ENCODE measurements at regions not wholly inside any gene's neighbourhood (a gene's known extent, or its start where the extent isn't known, plus 50 kb on each side); places are given as distances from the start of the nearest gene placed in this dataset.
"Not testable (repeated sequence)": the region's sequence is repeated elsewhere in the genome, so short reads cannot be mapped to it uniquely, and the experiment has no call there.

DNA sequence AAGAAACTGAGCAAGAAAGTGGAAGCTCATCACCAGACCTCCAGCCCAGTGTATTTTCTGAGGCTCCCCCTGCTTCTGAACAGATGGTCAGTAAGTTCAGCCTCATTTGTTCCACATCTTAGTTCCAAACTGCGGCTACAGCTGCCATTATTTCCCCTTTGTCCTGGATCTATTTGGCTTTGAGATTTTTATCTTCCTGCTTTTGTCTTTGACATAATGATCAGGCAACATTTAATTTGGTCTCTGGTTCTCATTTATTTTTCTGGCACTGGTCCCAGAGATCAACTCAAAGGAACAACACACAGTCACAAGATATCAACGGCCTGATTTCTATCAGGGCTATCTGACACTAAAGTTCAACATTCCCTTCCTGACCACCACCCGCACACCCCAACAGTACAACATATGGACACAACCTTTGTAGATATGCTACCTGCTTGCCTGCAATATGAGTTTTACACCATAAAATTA is 137.5 kb downstream of the FAM76B start:
- no peak for DNase-seq (ENCODE audit: low read depth)

DNA sequence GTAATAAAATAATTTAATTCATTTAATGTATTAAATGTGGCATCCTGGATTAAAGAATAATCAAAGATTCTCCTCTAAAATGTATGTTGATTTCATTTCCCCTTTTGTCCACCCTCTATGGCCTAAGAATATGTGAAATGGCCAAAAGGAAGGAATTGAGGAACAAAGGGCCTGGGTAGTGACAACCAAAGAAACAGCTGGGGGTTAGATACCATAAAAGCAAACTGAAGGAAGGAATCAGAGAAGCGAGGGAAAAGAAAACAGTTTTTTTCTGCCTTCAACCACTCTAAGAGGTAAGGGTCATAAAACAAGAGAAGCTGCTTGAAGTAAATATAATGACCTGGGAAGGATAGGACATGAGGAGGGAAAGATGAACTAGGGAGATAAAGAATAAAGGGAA is 139.3 kb downstream of the FAM76B start:
- DNase-seq (ENCODE audit: low read depth): no peak

GRCh38 chr11:95647871-95648270 is 141.7 kb downstream of the FAM76B start:
- no peak for DNase-seq (ENCODE audit: low read depth)

- DNase-seq (ENCODE audit: low read depth): no peak
Observed at GRCh38 chr11:95647355-95647754, 142.2 kb downstream of the FAM76B start.

DNA sequence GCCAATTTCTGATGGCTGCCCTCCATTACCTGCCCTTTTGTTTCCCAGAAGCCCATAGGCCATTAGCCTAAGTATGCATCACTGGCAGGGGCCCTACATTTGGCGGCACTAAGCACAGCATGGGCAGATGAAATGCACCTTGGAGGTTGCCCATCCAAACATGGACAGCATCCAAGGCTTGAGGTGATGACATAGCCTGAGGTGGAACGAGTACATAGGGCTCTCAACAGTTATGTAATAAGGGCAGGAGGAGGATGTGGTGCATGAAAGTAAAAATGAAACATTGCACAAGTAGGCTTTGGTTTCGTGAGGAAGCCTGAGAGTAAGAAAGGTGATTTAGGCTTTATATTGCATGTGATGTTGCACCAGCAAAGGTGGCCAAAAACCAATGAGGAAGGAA is 148.1 kb downstream of the FAM76B start:
- DNase-seq (ENCODE audit: low read depth): no peak

DNA sequence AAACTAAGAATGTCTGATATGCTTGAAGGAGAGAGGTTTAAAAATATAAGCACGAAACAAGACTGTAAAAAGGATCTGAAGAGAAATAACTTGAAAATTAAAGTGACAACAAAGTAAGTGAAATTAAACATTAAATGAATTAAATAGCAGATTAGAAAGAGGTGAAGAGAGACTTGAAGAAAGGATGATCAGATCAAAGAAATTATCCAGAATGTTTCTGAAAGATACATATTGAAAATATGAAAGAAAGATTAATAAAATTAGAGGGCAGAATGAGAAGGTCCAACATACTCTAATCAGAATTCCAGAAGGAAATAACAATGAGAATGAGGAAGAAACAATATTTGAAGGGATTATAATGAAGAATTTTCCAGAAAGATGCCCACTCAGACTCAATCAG is 151.1 kb downstream of the FAM76B start:
- DNase-seq (ENCODE audit: low read depth): no peak

DNA sequence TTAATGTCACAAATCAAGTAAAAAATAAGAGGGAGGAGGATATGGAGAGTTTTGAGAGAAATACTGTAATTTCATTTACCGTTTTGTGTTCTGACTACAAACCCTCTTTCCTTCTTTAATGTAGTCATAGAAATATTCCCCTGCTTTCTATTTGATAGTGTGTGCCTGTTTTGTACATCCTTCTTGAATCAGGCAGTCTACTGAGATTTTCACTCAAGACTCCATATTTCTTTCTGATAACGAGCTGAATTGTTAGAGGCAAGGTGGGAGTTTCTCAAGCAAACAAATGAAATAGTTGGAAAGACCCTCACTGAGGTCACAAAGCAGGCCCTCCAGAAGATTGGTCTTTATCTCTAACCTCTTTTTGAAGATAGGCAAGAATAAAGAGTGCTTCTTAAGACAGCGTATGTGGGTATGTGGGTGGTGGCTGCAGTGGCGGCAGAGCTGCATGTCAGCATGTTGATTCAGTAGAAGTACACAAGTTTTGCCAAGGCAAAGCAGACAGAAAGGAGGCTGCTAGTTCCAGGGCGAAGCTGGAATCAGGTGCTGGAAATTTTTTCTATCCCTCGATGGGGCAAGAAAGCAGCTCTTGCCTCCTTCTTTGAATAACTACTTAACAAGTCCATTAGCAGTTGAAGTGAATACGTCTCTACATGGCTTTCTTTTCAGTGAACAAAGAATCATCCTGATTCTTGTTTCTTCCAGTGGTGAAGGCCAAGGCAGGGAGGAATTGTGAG is 164.2 kb downstream of the FAM76B start:
- DNase-seq (ENCODE audit: low read depth): no peak

DNA sequence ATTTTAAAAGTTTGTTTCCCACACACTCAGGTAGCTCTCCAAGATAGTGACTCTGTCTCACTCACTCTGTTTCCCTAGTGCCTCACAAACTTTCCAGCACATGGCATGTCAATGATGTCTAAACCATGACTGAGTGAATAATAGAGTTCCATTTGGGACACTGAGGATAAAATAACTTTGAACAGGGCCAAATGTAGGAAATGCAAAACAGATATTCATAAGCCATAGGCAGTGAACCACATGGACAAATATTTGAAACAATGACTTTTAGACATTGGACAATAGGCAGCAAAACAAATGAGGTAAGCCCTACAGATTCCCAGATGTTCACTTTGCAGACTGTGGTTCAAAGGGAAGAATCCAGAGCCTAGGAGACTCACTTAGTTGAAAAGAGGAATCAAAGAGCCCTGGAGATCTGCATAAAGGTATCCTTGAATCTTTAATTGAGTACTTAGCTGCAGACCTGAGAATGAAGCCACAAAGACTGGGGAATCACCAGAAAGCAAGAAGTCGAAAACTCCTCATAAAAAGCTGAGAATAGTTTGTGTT is 173.3 kb downstream of the FAM76B start:
- DNase-seq (ENCODE audit: low read depth): no peak

- DNase-seq (ENCODE audit: low read depth): no peak
Observed at GRCh38 chr11:95611827-95612226, 177.8 kb downstream of the FAM76B start.

DNA sequence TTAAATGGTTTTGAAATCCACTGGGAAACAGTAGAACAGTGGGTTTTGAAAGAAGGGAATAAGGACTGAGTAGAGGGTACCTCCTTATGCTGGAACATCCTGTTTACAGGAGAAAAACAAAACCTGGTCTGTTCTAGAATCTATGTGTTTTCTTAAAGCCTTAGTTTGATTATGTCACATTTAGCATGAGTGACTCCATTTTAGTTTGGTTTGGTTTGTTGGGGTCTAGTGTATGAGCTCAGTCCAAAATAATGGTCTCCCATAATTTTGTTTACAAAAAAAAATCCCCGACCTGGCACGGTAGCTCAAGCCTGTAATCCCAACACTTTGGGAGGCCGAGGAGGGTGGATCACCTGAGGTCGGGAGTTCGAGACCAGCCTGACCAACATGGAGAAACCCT is 179.4 kb downstream of the FAM76B start:
- DNase-seq (ENCODE audit: low read depth): not testable (repeated sequence)

GRCh38 chr11:95608093-95608492 is 181.5 kb downstream of the FAM76B start:
- no peak for DNase-seq (ENCODE audit: low read depth)

- DNase-seq (ENCODE audit: low read depth): no peak
Observed at GRCh38 chr11:95606824-95607223, 182.8 kb downstream of the FAM76B start.

GRCh38 chr11:95605271-95605940 is 184.2 kb downstream of the FAM76B start:
- no peak for DNase-seq (ENCODE audit: low read depth)

- no peak for DNase-seq (ENCODE audit: low read depth)
Observed at GRCh38 chr11:95599959-95600586, 189.5 kb downstream of the FAM76B start.

DNA sequence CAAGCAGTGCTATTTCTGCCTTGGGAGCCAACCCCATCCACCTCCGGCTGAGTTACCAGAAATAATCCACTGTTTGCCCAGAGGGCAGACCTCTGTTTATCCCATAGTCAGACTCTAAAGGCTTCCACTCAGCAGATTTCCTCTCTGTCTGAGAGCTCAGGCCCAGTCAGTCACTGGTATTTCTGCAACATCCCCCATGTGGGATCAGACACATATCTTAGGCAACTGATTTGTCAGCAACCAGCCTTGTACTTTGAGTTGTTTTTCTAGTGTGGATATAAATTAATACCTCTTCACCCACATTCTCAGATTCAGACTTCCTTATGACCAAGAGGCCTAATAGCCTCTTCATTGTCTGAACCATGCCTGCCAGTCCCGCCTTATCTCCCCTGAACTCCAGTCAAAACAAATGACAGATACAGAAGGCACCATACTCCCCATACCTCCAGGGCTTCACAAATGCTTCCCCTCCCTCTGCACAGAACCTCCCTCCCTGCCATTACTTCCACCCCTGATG is 193.6 kb downstream of the FAM76B start:
- no peak for DNase-seq (ENCODE audit: low read depth)

DNA sequence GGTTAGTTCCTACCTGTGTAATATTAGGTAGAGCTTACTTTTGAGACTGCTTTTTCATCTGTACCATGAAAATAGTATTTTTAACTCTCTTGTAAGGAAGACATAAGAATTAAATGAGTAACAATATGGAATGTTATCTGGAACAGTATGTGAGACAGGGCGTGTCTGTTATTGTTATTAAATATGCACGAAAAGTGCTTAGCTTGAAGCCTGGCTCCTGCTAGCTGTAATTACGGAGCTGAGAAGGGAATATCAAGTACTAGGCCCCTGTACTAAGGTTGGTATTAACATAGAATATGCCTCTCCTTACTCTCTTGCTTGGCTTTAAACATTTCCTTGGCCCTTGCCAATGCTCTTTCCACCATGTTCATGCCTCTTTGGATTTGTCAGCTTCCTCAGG is 194.0 kb downstream of the FAM76B start:
- DNase-seq (ENCODE audit: low read depth): no peak

DNA sequence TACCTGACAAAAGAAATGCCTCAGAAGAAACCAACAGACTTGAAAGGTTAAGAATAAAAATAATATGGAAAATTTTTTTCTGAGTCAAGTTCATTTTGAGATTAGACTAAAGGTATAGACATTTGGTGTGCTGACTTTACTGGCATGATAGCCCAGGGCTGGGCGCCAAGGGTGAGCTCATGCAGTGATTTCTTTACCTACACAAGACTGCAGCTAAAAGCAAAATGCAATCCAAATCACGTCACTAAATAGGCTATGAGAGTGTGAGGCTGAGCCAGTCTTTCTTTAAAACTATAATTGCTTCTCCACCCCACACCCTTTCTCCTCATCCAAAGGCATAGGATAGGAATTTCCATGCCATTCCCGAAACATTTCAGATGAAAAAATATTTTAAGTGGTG is 196.5 kb downstream of the FAM76B start:
- DNase-seq (ENCODE audit: low read depth): no peak

DNA sequence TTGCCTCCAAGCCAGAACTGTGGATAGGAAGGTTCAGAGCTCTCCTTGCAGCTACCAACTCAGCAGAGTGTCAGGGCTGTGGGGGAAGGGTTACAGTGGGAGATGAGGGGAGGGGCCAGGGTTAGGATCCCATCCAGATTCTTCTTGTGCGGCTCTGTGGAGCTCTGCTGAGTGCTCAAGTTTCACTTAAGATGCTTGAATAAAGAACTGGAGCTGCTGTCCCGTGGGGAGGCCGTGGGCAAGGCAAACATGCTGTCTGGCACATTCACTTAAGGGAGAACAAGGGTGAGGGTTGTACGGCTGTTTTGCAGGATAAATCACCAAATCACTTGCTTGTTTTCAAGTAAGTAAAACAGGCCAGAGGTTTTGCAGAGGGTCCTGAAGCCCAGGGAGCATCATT is 197.1 kb downstream of the FAM76B start:
- no peak for DNase-seq (ENCODE audit: low read depth)

DNA sequence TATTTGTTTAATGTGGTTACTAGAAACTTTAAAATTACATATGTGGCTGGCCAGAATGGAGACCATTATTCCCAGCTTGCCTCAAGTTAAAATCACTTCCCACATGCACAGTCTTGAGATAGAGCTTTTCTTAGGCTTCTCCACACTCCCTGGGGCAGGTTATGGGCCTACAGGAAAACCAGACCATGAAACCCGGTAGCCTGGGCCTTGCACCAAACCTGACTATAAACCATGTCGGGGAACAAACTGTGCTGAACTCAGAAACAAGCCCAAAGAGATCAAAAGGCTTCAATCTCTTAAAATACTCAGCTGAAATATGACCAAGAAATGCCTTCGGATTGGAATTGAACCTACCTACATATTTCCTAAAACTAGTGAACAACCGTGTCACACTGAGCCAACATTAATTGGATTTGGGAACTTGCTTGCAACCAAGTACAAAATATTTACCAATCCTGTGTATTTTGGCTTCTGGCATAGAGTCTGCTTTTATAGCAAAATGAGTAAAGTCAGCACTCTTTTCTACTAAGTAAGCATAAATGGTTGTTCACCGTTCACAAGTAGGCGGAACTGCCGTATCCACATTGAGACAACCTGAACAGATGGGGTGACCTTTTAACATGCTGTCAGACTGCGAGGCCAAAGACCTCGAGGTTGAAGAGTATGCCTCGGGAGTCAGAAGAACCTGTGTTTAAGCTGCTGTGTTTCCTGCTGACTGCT is 199.5 kb downstream of the FAM76B start:
- no peak for DNase-seq (ENCODE audit: low read depth)

DNA sequence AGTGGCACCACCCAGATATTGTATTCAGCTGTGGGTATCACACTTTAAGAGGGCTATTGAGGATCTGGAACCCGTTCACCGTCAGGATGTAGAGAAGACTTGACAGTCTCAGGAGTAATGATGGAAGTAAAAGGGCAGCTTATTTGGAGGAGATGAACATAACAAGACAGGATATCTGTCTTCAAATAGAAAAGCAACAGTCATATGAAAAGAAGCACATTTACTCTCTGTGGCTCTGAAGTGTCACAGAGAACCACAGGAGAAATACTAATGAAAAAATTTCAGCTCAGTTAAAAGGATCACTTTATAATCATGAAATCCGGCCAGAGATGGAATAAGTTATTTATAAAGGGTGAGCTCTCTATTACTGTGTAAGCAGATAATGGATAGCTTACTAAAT is 200.8 kb downstream of the FAM76B start:
- no peak for DNase-seq (ENCODE audit: low read depth)

- DNase-seq (ENCODE audit: low read depth): no peak
Observed at GRCh38 chr11:95586661-95587060, 202.9 kb downstream of the FAM76B start.

Measured in myocyte (in vitro differentiated cells).